HG03196 (cell line): ENCODE measurements at regions not wholly inside any gene's neighbourhood (a gene's known extent, or its start where the extent isn't known, plus 50 kb on each side); places are given as distances from the start of the nearest gene placed in this dataset.
"Not testable (repeated sequence)": the region's sequence is repeated elsewhere in the genome, so short reads cannot be mapped to it uniquely, and the experiment has no call there.

Source experiments
- ATAC-seq: cut with Tn5 transposase; IDR thresholded peaks from one replicate; pipeline ENCODE4 v1.9.1; 2021; ENCODE audit not compliant: unreplicated experiment

- ATAC-seq = no peak
Measured at GRCh38 chr6:92117800-92118199, 1301.6 kb downstream of the EPHA7 start.

- ATAC-seq = no peak
Measured at GRCh38 chr6:92114797-92115196, 1304.6 kb downstream of the EPHA7 start.

- ATAC-seq = no peak
Measured at GRCh38 chr6:92114091-92114675, 1305.2 kb downstream of the EPHA7 start.

- no peak for ATAC-seq
Measured at GRCh38 chr6:92111386-92111785, 1308.0 kb downstream of the EPHA7 start.

GRCh38 chr6:92110403-92110802 is 1309.0 kb downstream of the EPHA7 start:
- ATAC-seq = no peak

GRCh38 chr6:92109956-92110355 is 1309.4 kb downstream of the EPHA7 start:
- no peak for ATAC-seq

GRCh38 chr6:92109256-92109655 is 1310.1 kb downstream of the EPHA7 start:
- ATAC-seq = no peak

- ATAC-seq = no peak
Measured at GRCh38 chr6:92086750-92087149, 1332.6 kb downstream of the EPHA7 start.

- not testable (repeated sequence) for ATAC-seq
Measured at GRCh38 chr6:92083914-92084313, 1335.4 kb downstream of the EPHA7 start.

GRCh38 chr6:92072387-92072786 is 1347.0 kb downstream of the EPHA7 start:
- no peak for ATAC-seq

GRCh38 chr6:92069781-92070180 is 1349.6 kb downstream of the EPHA7 start:
- ATAC-seq = no peak

GRCh38 chr6:92052513-92052912 is 1366.8 kb downstream of the EPHA7 start:
- no peak for ATAC-seq

- no peak for ATAC-seq
Measured at GRCh38 chr6:92050216-92050615, 1369.1 kb downstream of the EPHA7 start.

GRCh38 chr6:92047860-92048259 is 1371.5 kb downstream of the EPHA7 start:
- no peak for ATAC-seq

- no peak for ATAC-seq
Measured at GRCh38 chr6:92047152-92047850, 1372.1 kb downstream of the EPHA7 start.

- ATAC-seq = no peak
Measured at GRCh38 chr6:92044312-92044711, 1375.0 kb downstream of the EPHA7 start.

GRCh38 chr6:92043777-92044176 is 1375.6 kb downstream of the EPHA7 start:
- ATAC-seq = no peak

GRCh38 chr6:92026878-92027277 is 1392.5 kb downstream of the EPHA7 start:
- ATAC-seq = no peak

GRCh38 chr6:92024881-92025280 is 1394.5 kb downstream of the EPHA7 start:
- no peak for ATAC-seq

- no peak for ATAC-seq
Measured at GRCh38 chr6:92024110-92024509, 1395.2 kb downstream of the EPHA7 start.

GRCh38 chr6:92023410-92023966 is 1395.9 kb downstream of the EPHA7 start:
- no peak for ATAC-seq

GRCh38 chr6:92011681-92012245 is 1407.6 kb downstream of the EPHA7 start:
- no peak for ATAC-seq
